ENCODE measurements at regions not wholly inside any gene's neighbourhood (a gene's known extent, or its start where the extent isn't known, plus 50 kb on each side); places are given as distances from the start of the nearest gene placed in this dataset.
A peak's percentile ranks its signal among the peaks of the same experiment; 100 is the strongest.

DNA sequence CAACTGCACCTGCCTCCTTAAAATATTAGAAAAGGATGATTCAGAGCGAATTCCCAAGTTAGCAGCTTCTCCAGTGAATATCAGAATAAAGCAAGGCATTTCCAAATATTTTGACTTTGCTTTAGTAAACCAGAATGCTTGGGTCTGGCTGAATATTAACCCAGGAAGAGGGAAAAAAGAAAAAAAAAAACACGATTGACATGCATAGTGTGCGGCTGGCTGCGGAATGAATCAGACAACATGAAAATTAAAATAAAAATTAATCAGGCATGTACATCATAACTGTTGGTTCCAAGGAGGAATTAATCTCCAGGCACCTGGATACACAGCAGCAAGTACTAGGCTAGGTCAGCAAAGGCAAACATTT, 105.8 kb upstream of the NCKAP5 start:
- DNase-seq (ENCODE audit: extremely low read depth, low read depth), result no peak
- H3K4me3 ChIP-seq (replicated peaks; ENCODE audit: low read depth, low read length), result no peak overlapping the region
- TF ChIP-seq, protein P1, sequence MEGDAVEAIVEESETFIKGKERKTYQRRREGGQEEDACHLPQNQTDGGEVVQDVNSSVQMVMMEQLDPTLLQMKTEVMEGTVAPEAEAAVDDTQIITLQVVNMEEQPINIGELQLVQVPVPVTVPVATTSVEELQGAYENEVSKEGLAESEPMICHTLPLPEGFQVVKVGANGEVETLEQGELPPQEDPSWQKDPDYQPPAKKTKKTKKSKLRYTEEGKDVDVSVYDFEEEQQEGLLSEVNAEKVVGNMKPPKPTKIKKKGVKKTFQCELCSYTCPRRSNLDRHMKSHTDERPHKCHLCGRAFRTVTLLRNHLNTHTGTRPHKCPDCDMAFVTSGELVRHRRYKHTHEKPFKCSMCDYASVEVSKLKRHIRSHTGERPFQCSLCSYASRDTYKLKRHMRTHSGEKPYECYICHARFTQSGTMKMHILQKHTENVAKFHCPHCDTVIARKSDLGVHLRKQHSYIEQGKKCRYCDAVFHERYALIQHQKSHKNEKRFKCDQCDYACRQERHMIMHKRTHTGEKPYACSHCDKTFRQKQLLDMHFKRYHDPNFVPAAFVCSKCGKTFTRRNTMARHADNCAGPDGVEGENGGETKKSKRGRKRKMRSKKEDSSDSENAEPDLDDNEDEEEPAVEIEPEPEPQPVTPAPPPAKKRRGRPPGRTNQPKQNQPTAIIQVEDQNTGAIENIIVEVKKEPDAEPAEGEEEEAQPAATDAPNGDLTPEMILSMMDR (IDR thresholded peaks at IDR 0.05; ENCODE audit: low read depth, low read length, missing control alignments), result no peak

DNA sequence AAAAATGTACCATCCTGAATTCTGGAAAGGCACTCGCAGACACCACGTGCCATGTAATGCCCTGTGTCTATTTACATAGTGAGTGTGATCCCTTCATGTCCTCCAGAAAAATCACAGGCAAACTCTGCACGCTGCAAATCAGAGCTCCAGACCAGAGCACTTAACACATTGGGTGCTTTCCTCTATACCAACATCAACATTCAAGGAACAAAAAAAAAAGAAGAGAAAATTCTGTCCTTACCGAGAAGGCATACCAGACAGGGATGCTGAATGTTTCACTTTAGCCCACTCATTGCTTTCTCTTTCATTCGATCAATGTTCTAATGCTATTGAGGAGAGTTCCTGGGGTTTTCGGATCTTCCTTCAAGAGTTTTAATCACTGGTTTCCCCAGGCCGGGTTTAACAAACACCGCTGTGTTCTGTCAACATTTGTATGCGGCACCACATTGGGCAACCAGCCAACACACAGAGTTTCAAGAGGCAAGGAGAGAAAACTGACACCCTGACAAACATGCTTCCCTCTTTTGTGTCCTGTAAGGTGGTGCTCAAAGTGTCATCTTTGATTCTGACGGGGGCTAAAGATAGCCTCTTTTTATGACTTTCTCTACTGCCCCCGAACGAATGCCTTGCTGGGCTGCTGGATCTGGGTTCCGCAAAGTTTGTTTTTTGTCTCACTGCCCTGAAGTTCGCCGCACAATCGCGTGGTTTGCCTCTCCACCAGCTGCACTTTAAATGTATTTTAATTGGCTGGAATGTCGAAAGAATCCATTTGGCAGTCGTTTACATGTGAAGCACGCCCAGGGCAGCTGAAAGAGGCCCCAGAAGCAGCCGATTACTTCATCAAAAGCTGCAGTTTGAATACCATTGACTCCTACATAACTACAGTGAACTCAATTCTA, 106.4 kb upstream of the NCKAP5 start:
- H3K4me3 ChIP-seq (replicated peaks; ENCODE audit: low read depth, low read length), result peak overlapping the region; percentile 10
- TF ChIP-seq, protein P1 (IDR thresholded peaks at IDR 0.05; ENCODE audit: low read depth, low read length, missing control alignments), result no peak
- peak; percentile 7 for DNase-seq (ENCODE audit: extremely low read depth, low read depth)

DNA sequence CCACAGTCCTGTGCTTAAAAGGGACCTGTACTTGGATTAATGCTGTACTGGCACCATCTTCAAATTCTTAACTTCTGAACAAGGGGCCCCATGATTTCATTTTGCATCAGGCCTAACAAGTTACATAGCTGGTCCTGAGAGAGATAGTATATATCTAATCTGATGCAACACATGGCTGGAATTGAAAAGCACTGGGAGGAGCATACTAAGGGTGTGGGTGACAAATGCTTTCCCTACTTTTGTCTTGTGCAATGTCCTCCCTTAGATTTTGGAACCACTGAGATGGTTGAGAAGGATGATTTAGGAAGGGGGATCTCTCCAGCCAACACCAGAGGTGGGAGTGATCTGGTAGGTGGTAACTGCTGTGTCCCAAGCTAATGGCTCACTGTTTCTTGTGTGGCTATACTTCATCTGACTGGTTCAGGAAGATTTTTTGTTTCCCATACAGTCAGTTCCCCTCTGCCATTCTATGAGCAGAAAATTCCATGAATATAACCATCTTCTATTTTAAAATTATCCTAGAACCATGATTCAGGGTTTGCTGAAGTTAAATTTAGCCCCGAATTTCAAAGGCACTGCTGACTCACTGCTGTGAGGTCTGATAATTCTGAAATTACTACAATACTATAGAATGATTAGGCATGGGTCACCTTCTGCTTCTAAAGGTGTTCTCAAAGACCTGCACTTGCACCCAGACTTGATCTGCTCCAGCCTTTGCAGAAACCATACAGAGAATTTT, 108.3 kb upstream of the NCKAP5 start:
- no peak overlapping the region for H3K4me3 ChIP-seq (replicated peaks; ENCODE audit: low read depth, low read length)
- no peak for DNase-seq (ENCODE audit: extremely low read depth, low read depth)
- TF ChIP-seq, protein P1 (IDR thresholded peaks at IDR 0.05; ENCODE audit: low read depth, low read length, missing control alignments), result no peak

- H3K4me3 ChIP-seq (replicated peaks; ENCODE audit: low read depth, low read length), result no peak overlapping the region
- TF ChIP-seq, protein P1 (IDR thresholded peaks at IDR 0.05; ENCODE audit: low read depth, low read length, missing control alignments), result no peak
- no peak for DNase-seq (ENCODE audit: extremely low read depth, low read depth)
These were observed 112.2 kb upstream of the NCKAP5 start for GRCh38 chr2:133680343-133681049.

- TF ChIP-seq, protein P1 (IDR thresholded peaks at IDR 0.05; ENCODE audit: low read depth, low read length, missing control alignments), result no peak
- DNase-seq (ENCODE audit: extremely low read depth, low read depth), result no peak
- no peak overlapping the region for H3K4me3 ChIP-seq (replicated peaks; ENCODE audit: low read depth, low read length)
These were observed 114.1 kb upstream of the NCKAP5 start for GRCh38 chr2:133682347-133682746.

DNA sequence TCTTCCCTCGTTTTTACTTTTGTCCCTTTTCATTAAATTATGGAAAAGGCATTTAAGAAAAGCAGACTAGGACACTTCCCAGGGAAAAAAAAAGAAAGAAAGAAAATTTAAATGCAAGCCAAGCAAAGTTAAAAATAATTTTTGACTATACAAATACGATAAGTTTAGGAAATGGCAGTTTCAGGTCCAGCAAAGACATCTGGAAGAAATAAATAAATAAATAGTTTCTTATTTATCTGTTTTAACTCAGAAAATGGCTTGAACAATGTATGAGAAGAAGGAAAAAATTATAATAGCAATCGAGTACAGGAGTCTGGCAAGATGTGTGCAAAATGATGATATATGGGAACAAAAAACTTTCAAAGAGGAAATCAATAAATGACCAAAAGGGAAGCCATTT, 114.6 kb upstream of the NCKAP5 start:
- DNase-seq (ENCODE audit: extremely low read depth, low read depth), result no peak
- H3K4me3 ChIP-seq (replicated peaks; ENCODE audit: low read depth, low read length), result no peak overlapping the region
- TF ChIP-seq, protein P1 (IDR thresholded peaks at IDR 0.05; ENCODE audit: low read depth, low read length, missing control alignments), result no peak

All from HFF-Myc (cell line).